ENCODE measurements at regions not wholly inside any gene's neighbourhood (a gene's known extent, or its start where the extent isn't known, plus 50 kb on each side); places are given as distances from the start of the nearest gene placed in this dataset.
"Not testable (repeated sequence)": the region's sequence is repeated elsewhere in the genome, so short reads cannot be mapped to it uniquely, and the experiment has no call there.

DNA sequence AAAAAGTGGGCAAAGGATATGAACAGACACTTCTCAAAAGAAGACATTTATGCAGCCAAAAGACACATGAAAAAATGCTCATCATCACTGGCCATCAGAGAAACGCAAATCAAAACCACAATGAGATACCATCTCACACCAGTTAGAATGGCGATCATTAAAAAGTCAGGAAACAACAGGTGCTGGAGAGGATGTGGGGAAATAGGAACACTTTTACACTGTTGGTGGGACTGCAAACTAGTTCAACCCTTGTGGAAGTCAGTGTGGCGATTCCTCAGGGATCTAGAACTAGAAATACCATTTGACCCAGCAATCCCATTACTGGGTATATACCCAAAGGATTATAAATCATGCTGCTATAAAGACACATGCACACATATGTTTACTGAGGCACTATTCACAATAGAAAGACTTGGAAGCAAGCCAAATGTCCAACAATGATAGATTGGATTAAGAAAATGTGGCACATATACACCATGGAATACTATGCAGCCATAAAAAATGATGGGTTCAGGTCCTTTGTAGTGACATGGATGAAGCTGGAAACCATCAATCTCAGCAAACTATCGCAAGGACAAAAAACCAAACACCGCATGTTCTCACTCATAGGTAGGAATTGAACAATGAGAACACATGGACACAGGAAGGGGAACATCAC, 88.9 kb downstream of the RRAGC start:
- TF ChIP-seq BRCA1 (IDR thresholded peaks at IDR 0.05); BRCA1 (CRISPR knock-in tag; IDR thresholded peaks at IDR 0.05); POLR2A (conservative IDR thresholded peaks at IDR 0.05); SAFB2 (IDR thresholded peaks at IDR 0.05; ENCODE audit: borderline replicate concordance, low read depth, low read length, severe bottlenecking): not testable (repeated sequence)
- TF ChIP-seq, protein P1, sequence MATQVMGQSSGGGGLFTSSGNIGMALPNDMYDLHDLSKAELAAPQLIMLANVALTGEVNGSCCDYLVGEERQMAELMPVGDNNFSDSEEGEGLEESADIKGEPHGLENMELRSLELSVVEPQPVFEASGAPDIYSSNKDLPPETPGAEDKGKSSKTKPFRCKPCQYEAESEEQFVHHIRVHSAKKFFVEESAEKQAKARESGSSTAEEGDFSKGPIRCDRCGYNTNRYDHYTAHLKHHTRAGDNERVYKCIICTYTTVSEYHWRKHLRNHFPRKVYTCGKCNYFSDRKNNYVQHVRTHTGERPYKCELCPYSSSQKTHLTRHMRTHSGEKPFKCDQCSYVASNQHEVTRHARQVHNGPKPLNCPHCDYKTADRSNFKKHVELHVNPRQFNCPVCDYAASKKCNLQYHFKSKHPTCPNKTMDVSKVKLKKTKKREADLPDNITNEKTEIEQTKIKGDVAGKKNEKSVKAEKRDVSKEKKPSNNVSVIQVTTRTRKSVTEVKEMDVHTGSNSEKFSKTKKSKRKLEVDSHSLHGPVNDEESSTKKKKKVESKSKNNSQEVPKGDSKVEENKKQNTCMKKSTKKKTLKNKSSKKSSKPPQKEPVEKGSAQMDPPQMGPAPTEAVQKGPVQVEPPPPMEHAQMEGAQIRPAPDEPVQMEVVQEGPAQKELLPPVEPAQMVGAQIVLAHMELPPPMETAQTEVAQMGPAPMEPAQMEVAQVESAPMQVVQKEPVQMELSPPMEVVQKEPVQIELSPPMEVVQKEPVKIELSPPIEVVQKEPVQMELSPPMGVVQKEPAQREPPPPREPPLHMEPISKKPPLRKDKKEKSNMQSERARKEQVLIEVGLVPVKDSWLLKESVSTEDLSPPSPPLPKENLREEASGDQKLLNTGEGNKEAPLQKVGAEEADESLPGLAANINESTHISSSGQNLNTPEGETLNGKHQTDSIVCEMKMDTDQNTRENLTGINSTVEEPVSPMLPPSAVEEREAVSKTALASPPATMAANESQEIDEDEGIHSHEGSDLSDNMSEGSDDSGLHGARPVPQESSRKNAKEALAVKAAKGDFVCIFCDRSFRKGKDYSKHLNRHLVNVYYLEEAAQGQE (IDR thresholded peaks at IDR 0.05; ENCODE audit: borderline replicate concordance), result not testable (repeated sequence)
- TF ChIP-seq, protein P1 (CRISPR knock-in tag; IDR thresholded peaks at IDR 0.05; ENCODE audit: low read depth), result not testable (repeated sequence)

Data from K562 (cell line).